ENCODE measurements at regions not wholly inside any gene's neighbourhood (a gene's known extent, or its start where the extent isn't known, plus 50 kb on each side); places are given as distances from the start of the nearest gene placed in this dataset.

- DNase-seq, result no peak
Measured at GRCh38 chr6:67633058-67633457, 1002.0 kb upstream of the ADGRB3 start.

DNA sequence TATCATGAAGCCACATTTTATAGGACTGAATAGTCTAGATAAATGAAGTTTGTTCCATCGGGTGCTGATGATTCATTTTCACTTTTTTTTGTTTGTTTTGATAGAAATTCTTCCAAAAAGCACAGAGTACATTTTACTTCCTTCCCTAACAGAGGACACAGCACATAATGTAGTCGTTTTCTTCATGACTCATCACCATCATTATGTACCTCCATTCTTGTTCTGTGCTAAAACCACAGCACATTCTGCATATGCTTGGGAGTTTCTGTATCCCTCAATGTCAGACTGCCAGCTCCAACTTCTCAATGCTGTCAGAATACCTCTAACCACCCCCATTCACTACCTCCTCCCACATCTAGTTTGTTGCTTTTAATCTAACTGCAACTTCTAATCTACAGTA, 1004.9 kb upstream of the ADGRB3 start:
- DNase-seq, result no peak

- no peak for DNase-seq
Measured at GRCh38 chr6:67629258-67629657, 1005.8 kb upstream of the ADGRB3 start.

DNA sequence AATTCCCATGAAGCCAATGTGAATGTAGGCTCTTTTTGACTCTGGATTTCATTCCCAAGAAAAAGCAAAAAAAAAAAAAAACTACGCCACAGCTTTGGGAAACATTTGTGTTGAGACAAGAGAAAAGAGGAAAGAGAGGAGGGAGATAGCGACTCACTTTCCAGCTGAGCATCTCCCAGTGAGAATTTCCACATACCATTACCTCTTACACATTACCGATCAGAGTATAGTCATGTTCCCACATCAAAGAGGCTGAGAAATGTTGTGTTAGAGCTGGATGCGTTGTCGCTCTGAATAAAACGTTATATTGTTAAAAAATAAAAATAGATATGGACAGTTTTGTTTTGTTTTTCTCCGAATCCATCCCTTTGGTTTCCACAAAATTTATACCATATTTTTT, 1019.3 kb upstream of the ADGRB3 start:
- DNase-seq, result no peak

DNA sequence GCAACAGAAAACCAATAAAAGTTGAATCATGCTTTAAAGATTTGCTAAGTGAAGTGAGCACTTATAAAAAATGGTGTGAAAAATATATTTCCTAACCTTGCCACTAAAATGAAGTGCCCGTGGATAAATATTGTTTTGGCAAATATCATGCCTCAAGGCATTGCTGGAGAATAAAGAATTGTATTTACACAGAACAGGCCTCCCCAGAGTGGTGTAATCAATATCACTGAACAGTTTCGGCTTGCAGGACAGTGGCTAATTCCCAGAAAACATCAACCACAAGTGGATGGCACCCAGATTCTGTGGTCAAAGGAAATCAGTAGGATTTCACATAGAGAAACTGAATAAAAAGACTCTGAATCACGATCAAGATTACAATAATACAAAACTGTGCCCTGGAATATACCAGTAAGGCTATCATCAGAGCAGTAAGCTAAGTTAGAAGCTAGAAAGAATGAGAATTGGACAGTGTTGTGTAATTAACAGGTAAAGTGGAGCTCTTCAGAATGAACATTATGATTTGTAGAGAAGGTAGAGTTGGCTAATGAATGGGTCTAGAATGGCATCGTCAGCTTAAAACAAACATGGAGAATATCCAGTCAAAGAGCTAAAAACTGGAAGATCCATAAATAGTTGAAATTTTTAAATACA, 1026.9 kb upstream of the ADGRB3 start:
- no peak for DNase-seq

DNA sequence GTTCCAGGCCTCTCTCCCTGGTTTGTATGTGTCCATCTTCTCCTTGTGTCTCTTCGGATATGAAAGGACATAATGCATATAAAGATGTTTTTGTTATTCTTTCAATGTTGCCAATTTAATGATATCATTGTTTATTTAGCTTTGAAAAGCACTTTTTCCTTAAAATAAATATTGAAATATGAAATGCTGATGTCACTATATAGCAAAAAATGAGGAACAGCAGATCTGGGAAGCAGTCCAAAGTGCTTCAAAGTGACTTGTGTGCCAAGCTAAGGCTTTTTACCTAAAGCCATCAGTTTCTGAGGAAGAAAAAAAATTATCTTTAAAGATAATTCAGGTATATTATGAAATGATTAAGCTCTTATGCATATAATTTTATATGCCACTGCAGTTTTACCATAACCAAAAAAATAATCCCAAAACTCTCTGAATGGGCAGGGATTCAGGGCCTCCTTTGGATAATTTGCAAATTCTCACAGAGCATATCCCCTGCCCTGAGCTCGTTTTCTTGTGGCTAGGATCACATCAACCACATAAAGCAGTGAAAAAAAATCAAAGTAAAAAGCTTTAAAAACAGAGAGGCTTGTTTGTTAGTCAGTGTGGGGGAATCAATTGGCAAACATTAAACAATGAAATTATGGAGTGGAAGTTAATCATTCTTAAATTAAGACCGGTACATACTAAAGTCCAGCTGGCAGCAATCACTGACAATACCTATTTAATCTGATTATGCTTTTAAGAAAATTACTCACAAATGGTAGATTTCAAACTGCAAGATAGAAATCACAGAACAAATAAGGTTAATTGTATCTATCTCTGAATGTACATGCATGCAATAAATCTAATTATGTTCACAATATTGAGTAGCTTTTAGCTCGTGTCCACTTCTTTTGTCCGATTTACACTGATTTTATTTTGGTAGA, 1027.9 kb upstream of the ADGRB3 start:
- no peak for DNase-seq

GRCh38 chr6:67594366-67594765, 1040.7 kb upstream of the ADGRB3 start:
- no peak for DNase-seq

DNA sequence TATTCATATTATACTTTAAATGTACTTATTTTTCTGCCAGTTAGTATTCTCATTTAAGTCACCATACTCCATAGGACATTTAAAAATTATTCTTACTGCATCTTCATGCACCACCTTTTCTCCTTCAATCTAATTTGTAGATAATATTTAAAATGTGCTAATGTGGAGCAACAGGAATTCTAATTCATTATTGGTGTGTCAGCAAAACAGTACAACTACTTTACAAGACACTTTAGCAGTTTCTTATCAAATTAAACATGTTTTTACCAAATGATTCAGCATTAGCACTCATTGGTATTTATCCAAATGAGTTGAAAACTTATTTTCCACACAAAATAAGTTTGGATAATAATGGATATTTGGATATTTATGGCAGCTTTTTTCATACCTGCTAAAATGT, 1041.8 kb upstream of the ADGRB3 start:
- no peak for DNase-seq

DNA sequence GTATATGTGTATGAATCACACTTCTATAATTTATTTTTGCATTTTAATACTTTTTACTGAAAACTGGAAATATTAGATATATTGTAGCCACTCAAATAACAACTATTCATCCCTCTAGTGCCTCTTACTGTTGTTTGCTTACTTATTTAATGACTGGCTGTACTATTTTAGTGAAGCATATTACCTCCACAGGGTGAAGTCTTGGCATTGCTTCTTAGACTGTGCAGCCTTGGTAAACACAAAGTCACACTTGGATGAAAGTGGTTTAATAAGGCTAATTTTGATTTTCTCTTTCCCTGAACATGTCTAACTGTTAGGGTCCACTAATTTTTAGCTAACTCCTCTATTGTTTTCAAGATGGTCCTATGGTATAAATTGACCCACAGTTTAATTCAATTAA, 1043.2 kb upstream of the ADGRB3 start:
- DNase-seq, result no peak

DNA sequence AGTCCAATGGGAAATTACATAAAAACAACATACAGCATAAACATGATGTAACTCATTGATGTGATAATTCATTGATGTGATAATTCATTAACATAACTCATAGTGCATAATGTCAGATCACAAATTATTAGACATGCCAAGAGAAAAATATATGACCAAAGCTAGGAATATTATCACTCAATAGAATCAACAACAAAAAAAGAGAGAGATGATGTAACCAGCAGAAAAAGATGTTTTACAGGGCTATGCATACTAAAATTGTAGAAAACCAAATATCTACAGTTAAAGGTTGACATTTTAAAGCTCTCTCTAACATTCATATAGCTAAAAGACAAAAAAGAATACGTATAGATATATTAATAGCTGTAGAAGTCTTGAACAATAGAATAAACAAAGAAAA, 1067.2 kb upstream of the ADGRB3 start:
- no peak for DNase-seq

DNA sequence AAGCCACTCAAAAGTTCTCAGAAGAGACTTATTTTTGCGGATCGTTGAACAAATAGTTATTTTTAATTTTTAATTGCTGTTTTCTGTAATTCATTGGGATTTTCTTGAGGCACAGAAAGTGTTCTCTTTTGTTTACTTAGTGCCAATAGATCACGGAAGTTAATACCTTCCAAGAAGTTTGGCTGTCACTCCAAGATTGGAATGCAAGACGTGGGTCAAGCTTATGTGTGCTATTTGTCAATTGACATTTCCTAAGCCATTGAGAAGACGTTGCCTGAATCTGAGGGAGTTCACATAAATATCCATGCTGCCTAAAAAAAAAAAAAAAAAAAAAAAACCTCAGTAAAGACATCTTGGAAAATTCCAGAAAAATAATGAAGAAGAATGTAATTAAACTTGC, 1071.4 kb upstream of the ADGRB3 start:
- no peak for DNase-seq

DNA sequence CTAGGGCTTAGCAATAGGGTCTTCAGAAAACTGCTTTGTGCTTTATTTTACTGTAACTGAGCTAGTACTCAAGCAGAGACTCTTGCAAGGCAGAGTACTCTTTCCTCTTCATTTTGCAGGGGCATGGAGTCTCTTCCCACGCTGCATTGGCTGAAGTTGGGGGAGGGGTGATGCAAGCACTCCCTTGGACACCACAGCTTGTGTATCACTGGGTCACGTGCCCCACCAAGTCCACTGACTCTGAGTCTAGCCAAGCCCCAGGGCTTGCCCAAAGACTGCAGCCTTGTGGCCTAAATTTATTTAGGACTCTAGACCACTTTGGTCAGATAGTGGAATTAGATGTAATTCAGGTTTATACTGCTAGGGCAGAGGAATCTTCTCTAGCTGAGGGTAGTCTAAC, 1075.0 kb upstream of the ADGRB3 start:
- no peak for DNase-seq

- DNase-seq, result no peak
Measured at GRCh38 chr6:67558985-67559384, 1076.1 kb upstream of the ADGRB3 start.

DNA sequence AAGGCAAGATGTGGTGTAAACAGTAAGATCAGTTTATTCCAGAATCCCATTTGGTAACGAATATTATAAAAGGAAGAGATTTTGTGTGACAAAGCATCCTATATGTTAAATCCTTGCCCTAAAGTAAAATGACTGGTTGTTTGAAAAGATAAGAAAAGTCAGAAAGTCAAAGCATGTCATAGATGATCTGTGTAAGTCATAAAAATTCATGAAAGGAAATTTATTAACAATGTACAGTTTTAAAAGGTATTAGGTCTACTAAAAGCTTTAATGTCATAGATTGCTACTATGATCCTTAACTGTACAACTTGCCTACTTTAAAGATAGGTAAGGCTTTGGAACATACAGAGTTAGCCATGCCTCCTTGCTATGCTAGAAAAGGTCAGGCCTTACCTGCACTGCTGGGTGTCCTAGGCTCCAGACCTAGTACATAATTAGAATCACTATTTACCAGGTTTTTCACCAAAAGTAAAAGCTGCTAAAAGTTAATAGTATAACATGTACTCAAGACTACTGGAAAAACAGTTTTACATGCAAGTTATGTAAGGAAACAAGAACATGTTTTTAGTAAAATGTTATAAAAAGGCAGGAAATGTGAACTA, 1090.1 kb upstream of the ADGRB3 start:
- no peak for DNase-seq

- no peak for DNase-seq
Measured at GRCh38 chr6:67541586-67541985, 1093.5 kb upstream of the ADGRB3 start.

GRCh38 chr6:67538032-67538431, 1097.0 kb upstream of the ADGRB3 start:
- no peak for DNase-seq

GRCh38 chr6:67535946-67536345, 1099.1 kb upstream of the ADGRB3 start:
- no peak for DNase-seq

DNA sequence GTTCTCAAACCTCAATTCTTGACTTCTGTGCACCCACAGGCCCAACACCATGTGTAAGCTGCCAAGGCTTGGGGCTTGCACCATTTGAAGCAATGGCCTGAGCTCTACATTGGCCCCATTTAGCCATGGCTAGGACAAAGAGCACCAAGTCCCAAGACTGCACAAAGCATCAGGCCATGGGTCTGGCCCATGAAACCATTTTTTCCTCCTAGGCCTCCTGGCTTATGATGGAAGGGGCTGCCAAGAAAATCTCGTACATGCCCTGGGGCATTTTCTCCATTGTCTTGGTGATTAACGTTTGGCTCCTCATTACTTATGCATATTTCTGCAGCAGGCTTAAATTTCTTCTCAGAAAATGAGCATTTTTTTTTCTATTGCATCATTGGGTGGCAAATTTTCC, 1128.7 kb upstream of the ADGRB3 start:
- DNase-seq, result no peak

DNA sequence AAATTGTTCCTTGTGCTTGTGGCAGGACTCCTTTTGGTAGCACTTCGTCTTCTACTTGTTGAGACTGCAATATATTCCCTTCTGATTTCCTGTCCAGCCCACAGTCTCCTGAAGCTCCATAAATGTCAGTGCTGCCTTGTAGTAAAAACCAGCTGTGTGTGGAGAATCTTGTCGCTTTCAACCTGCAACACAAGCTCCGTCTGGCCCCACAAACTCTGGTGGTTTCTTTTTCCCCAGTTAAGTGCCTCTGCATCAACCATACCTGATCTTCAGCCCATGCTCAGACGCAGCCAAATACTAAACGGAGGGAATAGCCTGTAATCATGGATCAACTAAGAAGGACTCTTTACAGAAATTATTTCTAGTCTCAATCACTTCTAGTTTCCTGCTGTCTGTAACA, 1133.3 kb upstream of the ADGRB3 start:
- DNase-seq, result no peak

DNA sequence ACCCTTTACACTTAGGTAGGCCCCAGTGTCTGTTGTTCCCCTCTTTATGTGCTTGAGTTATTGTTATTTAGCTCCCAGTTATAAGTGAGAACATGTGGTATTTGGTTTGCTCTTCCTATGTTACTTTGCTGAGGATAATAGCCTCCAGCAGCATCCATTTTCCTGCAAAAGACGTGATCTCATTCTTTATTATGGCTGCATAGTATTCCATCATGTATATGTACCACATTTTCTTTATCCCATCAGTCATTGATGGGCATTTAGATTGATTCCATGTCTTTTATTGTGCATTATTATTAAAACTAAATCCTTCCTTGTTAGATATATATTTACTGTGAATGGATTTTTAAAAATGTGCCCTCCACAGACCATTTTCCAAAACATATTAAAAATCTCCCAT, 1137.3 kb upstream of the ADGRB3 start:
- no peak for DNase-seq

- no peak for DNase-seq
Measured at GRCh38 chr6:67496191-67496590, 1138.9 kb upstream of the ADGRB3 start.

GRCh38 chr6:67493682-67494081, 1141.4 kb upstream of the ADGRB3 start:
- no peak for DNase-seq

- DNase-seq, result no peak
Measured at GRCh38 chr6:67475700-67476099, 1159.4 kb upstream of the ADGRB3 start.

DNA sequence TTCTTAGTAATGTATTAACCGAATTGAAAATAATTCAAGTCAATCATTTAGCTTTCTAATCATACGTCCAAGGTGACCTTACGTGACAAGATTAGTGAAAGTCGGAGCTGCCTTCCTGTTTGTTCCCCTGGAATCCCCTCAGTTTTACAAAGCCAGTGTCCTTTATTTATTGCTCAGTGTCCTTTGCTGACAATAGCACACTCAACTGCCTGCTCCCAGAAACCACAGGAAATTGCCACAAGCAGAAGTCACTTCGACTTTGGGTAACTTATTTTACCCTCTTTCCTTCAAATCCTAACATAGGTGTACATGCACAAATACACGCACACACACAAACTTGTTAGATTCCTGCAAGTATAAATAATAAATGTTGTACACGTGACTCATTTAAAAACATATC, 1167.7 kb upstream of the ADGRB3 start:
- no peak for DNase-seq
